ENCODE measurements at regions not wholly inside any gene's neighbourhood (a gene's known extent, or its start where the extent isn't known, plus 50 kb on each side); places are given as distances from the start of the nearest gene placed in this dataset.

- TF ChIP-seq, protein P1, sequence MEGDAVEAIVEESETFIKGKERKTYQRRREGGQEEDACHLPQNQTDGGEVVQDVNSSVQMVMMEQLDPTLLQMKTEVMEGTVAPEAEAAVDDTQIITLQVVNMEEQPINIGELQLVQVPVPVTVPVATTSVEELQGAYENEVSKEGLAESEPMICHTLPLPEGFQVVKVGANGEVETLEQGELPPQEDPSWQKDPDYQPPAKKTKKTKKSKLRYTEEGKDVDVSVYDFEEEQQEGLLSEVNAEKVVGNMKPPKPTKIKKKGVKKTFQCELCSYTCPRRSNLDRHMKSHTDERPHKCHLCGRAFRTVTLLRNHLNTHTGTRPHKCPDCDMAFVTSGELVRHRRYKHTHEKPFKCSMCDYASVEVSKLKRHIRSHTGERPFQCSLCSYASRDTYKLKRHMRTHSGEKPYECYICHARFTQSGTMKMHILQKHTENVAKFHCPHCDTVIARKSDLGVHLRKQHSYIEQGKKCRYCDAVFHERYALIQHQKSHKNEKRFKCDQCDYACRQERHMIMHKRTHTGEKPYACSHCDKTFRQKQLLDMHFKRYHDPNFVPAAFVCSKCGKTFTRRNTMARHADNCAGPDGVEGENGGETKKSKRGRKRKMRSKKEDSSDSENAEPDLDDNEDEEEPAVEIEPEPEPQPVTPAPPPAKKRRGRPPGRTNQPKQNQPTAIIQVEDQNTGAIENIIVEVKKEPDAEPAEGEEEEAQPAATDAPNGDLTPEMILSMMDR (conservative IDR thresholded peaks at IDR 0.05 in 1 of 2, IDR thresholded peaks at IDR 0.05 in 1 of 2; ENCODE audit: extremely low read depth in 1 of 2, insufficient read depth in 1 of 2, low read depth in 1 of 2, low read length in 2 of 2), result no peak
- TF ChIP-seq EZH2 (IDR thresholded peaks at IDR 0.05; ENCODE audit: borderline replicate concordance, low read length), result no peak
Measured at GRCh38 chr11:81647374-81647773, 1086.3 kb downstream of the FAM181B start.

All from mammary epithelial cell (primary cell).